GM12878 (cell line): ENCODE measurements at regions not wholly inside any gene's neighbourhood (a gene's known extent, or its start where the extent isn't known, plus 50 kb on each side); places are given as distances from the start of the nearest gene placed in this dataset.
"Not testable (repeated sequence)": the region's sequence is repeated elsewhere in the genome, so short reads cannot be mapped to it uniquely, and the experiment has no call there.

ENCODE experiments used
- POLR2AphosphoS5 ChIP-seq: IDR thresholded peaks from 2 replicates; pipeline ENCODE4 v1.6.1; 2011; ENCODE audit warnings: mild to moderate bottlenecking, low read length, inconsistent platforms
- TARDBP ChIP-seq: IDR thresholded peaks from 2 replicates; pipeline ENCODE4 v1.6.1; 2016; ENCODE audit warnings: borderline replicate concordance
- YY1 ChIP-seq: IDR thresholded peaks from 2 replicates; pipeline ENCODE4 v1.6.1; 2011; ENCODE audit warnings: low read depth, mild to moderate bottlenecking, low read length

- TF ChIP-seq YY1, POLR2AphosphoS5, TARDBP: not testable (repeated sequence)
Measured at GRCh38 chr14:105668021-105668420, 141.6 kb downstream of the TMEM121 start.
